ENCODE measurements at regions not wholly inside any gene's neighbourhood (a gene's known extent, or its start where the extent isn't known, plus 50 kb on each side); places are given as distances from the start of the nearest gene placed in this dataset.

DNA sequence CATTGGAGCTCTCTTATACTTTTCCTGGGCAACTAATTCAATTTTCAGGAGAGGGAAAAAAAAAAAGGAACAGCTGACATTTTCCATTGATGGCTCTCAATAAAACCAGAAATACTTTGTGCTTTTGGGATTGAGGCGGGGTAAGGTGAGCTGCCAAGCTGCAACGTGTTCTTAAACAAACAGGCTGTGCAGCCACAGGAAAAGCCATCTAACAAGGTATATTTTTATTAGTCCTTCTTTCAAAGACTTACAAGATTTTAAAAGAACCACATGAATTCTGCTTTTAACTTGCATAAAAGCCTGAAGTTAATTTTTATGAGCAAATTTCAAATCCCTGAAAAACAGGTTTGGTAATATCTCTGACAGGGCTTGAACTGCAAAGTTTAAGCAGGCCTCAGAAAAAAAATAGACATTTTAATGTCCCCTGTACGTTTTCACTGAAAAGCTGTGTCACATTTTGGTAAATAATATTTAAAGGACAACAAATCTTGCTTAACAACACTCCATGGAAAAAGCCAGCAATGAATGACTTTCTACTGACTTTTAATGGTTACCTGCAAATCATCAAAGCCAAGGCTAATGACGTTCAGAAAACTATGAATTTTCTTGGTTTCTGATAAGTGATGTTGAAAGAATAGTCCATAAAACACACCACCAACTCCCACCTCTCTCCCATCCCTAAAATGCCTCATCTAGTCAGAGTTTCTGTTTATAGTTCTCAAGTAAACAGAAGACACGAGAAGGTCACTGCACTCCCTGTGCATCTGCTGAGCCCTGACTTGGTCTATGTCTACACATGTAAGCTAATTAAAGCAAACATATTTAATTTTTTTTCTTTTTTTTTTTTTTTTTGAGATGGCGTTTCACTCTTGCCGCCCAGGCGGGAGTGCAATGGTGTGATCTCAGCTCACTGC is 433.6 kb downstream of the PIK3R1 start (continued):
- TF ChIP-seq TAF1 (IDR thresholded peaks at IDR 0.05; ENCODE audit: borderline replicate concordance, low read depth, low read length) (no peak), ELF1 (IDR thresholded peaks at IDR 0.05) (no peak)
- TF ChIP-seq, protein P1, sequence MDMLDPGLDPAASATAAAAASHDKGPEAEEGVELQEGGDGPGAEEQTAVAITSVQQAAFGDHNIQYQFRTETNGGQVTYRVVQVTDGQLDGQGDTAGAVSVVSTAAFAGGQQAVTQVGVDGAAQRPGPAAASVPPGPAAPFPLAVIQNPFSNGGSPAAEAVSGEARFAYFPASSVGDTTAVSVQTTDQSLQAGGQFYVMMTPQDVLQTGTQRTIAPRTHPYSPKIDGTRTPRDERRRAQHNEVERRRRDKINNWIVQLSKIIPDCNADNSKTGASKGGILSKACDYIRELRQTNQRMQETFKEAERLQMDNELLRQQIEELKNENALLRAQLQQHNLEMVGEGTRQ (IDR thresholded peaks at IDR 0.05; ENCODE audit: borderline replicate concordance, low read depth, low read length) = no peak

DNA sequence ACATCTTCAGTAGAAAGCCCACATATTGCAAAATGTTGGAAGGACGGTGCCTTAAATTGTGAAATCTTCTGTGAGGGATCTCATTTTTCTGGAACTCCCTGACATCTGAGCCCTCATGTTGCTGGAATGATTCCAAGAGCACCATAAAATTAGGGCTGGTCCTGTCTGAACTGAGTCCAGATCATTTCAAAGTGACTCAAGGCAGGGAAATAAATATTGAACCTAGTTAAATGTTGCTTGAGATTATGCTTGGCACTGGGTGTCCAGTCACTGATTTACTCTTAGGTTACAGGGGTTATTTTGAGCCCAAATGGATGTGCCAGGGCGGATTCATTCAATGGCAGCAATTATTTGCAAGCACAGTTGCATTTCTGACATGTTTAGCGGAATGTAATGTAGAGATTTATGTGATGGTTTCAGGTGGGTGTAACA is 437.0 kb downstream of the PIK3R1 start:
- no peaks in the 10 kb centered on the region for H3K9me3 ChIP-seq
- 58% methylated on average over 3 of the region's 3 CpGs for WGBS (ENCODE audit: low lambda C conversion rate)
- no peaks in the 10 kb centered on the region; a peak in 1 of 4 replicates for H3K4me1 ChIP-seq (ENCODE audit: control insufficient read depth in 1 of 2, insufficient read depth in 2 of 2, low read depth in 1 of 2, low read length in 1 of 2)
- DNase-seq = no peak
- no peaks in the 10 kb centered on the region for H3K27me3 ChIP-seq (ENCODE audit: insufficient read depth)
- no peak for TF ChIP-seq TCF12 (IDR thresholded peaks at IDR 0.05)
- TF ChIP-seq, protein P1 (IDR thresholded peaks at IDR 0.05; ENCODE audit: borderline replicate concordance, low read depth, low read length) = no peak
- no peak for TF ChIP-seq FOSL2 (IDR thresholded peaks at IDR 0.05; ENCODE audit: borderline replicate concordance, low read depth)
- TF ChIP-seq NRF1 (IDR thresholded peaks at IDR 0.05; ENCODE audit: low read depth, low read length) = no peak
- TF ChIP-seq, protein P2, sequence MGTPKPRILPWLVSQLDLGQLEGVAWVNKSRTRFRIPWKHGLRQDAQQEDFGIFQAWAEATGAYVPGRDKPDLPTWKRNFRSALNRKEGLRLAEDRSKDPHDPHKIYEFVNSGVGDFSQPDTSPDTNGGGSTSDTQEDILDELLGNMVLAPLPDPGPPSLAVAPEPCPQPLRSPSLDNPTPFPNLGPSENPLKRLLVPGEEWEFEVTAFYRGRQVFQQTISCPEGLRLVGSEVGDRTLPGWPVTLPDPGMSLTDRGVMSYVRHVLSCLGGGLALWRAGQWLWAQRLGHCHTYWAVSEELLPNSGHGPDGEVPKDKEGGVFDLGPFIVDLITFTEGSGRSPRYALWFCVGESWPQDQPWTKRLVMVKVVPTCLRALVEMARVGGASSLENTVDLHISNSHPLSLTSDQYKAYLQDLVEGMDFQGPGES (IDR thresholded peaks at IDR 0.05; ENCODE audit: low read depth, low read length) = no peak
- no peak for TF ChIP-seq JUND (IDR thresholded peaks at IDR 0.05)
- TF ChIP-seq, protein P3, sequence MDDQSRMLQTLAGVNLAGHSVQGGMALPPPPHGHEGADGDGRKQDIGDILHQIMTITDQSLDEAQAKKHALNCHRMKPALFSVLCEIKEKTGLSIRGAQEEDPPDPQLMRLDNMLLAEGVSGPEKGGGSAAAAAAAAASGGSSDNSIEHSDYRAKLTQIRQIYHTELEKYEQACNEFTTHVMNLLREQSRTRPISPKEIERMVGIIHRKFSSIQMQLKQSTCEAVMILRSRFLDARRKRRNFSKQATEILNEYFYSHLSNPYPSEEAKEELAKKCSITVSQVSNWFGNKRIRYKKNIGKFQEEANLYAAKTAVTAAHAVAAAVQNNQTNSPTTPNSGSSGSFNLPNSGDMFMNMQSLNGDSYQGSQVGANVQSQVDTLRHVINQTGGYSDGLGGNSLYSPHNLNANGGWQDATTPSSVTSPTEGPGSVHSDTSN (IDR thresholded peaks at IDR 0.05) = no peak
- TF ChIP-seq FOXJ3 (CRISPR knock-in tag; IDR thresholded peaks at IDR 0.05) = no peak
- TF ChIP-seq SIN3A (IDR thresholded peaks at IDR 0.05; ENCODE audit: borderline replicate concordance, low read depth, low read length) = no peak
- TF ChIP-seq SMC3 (IDR thresholded peaks at IDR 0.05; ENCODE audit: low read depth, low read length) = no peak
- H4K20me1 ChIP-seq (ENCODE audit: insufficient read depth) = no peaks in the 10 kb centered on the region
- no peaks in the 10 kb centered on the region for H3K36me3 ChIP-seq (replicated peaks in 1 of 2; ENCODE audit: control insufficient read depth in 1 of 2, insufficient read depth in 2 of 2, low read length in 1 of 2)
- H3K79me2 ChIP-seq (ENCODE audit: insufficient read depth) = no peaks in the 10 kb centered on the region
- CTCF ChIA-PET = no interaction called here
- H3K27ac ChIP-seq (ENCODE audit: low read depth in 2 of 2, low read length in 1 of 2) = peak overlapping the region in 1 of 2 experiments; percentile 14; a peak in 1 of 4 replicates
- no peak overlapping the region for H2AFZ ChIP-seq (ENCODE audit: low read depth)
- no peak overlapping the region for H3K4me2 ChIP-seq
- H3F3A ChIP-seq (replicated peaks; ENCODE audit: insufficient read depth) = no peaks in the 10 kb centered on the region
- no peak overlapping the region for H3K4me3 ChIP-seq (ENCODE audit: low read depth in 2 of 2, low read length in 1 of 2)
- H3K9ac ChIP-seq = no peak overlapping the region
- no peaks in the 10 kb centered on the region for H3K9me2 ChIP-seq
- POLR2A ChIA-PET = no interaction called here
